Activated T-cell treated with anti-CD3 and anti-CD28 coated beads, Interleukin-2, amount 50 U/mL, for 48 hours (primary cell): ENCODE measurements at regions not wholly inside any gene's neighbourhood (a gene's known extent, or its start where the extent isn't known, plus 50 kb on each side); places are given as distances from the start of the nearest gene placed in this dataset.
"Not testable (repeated sequence)": the region's sequence is repeated elsewhere in the genome, so short reads cannot be mapped to it uniquely, and the experiment has no call there.

Experiments used
- DNase-seq, 2 experiments: peaks; one replicate each; pipeline ENCODE4 v3.0.0-alpha.2; 2020

- no peak for DNase-seq
These were observed 334.1 kb downstream of the TOX3 start for GRCh38 chr16:52212841-52213240.

- DNase-seq, result no peak
These were observed 337.7 kb downstream of the TOX3 start for GRCh38 chr16:52209227-52209626.

GRCh38 chr16:52203096-52203495, 343.8 kb downstream of the TOX3 start:
- no peak for DNase-seq

- DNase-seq, result no peak
These were observed 353.5 kb downstream of the TOX3 start for GRCh38 chr16:52193441-52193840.

GRCh38 chr16:52191531-52192134, 355.3 kb downstream of the TOX3 start:
- peak; percentile 60 to 70 for DNase-seq

- DNase-seq, result no peak
These were observed 362.6 kb downstream of the TOX3 start for GRCh38 chr16:52184336-52184735.

- DNase-seq, result no peak
These were observed 364.1 kb downstream of the TOX3 start for GRCh38 chr16:52182840-52183239.

GRCh38 chr16:52174168-52174567, 372.8 kb downstream of the TOX3 start:
- no peak for DNase-seq

GRCh38 chr16:52171481-52171880, 375.5 kb downstream of the TOX3 start:
- DNase-seq, result no peak

GRCh38 chr16:52167328-52167727, 379.6 kb downstream of the TOX3 start:
- no peak for DNase-seq

- no peak for DNase-seq
These were observed 381.0 kb downstream of the TOX3 start for GRCh38 chr16:52165961-52166360.

GRCh38 chr16:52149003-52149402, 397.9 kb downstream of the TOX3 start:
- DNase-seq, result no peak

GRCh38 chr16:52141871-52142270, 405.1 kb downstream of the TOX3 start:
- no peak for DNase-seq

GRCh38 chr16:52128361-52128760, 418.6 kb downstream of the TOX3 start:
- no peak for DNase-seq

GRCh38 chr16:52123842-52124241, 423.1 kb downstream of the TOX3 start:
- DNase-seq, result no peak

GRCh38 chr16:52123061-52123839, 423.7 kb downstream of the TOX3 start:
- DNase-seq, result no peak

- DNase-seq, result no peak
These were observed 429.8 kb downstream of the TOX3 start for GRCh38 chr16:52117171-52117570.

GRCh38 chr16:52114379-52114778, 432.6 kb downstream of the TOX3 start:
- DNase-seq, result no peak

- DNase-seq, result no peak
These were observed 433.3 kb downstream of the TOX3 start for GRCh38 chr16:52113533-52114183.

GRCh38 chr16:52104993-52105392, 441.9 kb downstream of the TOX3 start:
- DNase-seq, result not testable (repeated sequence)

GRCh38 chr16:52103791-52104190, 443.2 kb downstream of the TOX3 start:
- no peak for DNase-seq

GRCh38 chr16:52101246-52101645, 445.7 kb downstream of the TOX3 start:
- DNase-seq, result no peak

GRCh38 chr16:52099382-52099781, 447.6 kb downstream of the TOX3 start:
- DNase-seq, result no peak

- no peak for DNase-seq
These were observed 451.5 kb downstream of the TOX3 start for GRCh38 chr16:52095471-52095870.
